Sigmoid colon (tissue), 4 donors: ENCODE measurements at regions not wholly inside any gene's neighbourhood (a gene's known extent, or its start where the extent isn't known, plus 50 kb on each side); places are given as distances from the start of the nearest gene placed in this dataset.

Source experiments
- CTCF ChIP-seq, 4 experiments: fragments of 450-650 bp in 3 of 4; fragments of 200-600 bp in 1 of 4; IDR thresholded peaks; one replicate each; pipeline ENCODE4 v1.5.1; 2016 to 2019; ENCODE audit warnings: antibody characterized with exemption in 4 of 4, mild to moderate bottlenecking in 3 of 4, moderate library complexity in 2 of 4
- EP300 ChIP-seq, 4 donors: sonication (generic); formaldehyde crosslinking; IDR thresholded peaks; one replicate each; pipeline ENCODE4 v1.6.1; 2017; ENCODE audit warnings: antibody characterized with exemption in 4 of 4
- POLR2A ChIP-seq, 2 donors: fragments of 450-650 bp; IDR thresholded peaks; one replicate each; pipeline ENCODE4 v1.6.1; 2016; ENCODE audit warnings: antibody characterized with exemption in 2 of 2, mild to moderate bottlenecking in 2 of 2, moderate library complexity in 2 of 2
- POLR2AphosphoS5 ChIP-seq, 4 donors: sonication (generic); formaldehyde crosslinking; IDR thresholded peaks; one replicate each; pipeline ENCODE4 v1.6.1; 2017; ENCODE audit warnings: antibody characterized with exemption in 4 of 4

GRCh38 chr11:37666960-37667359, 1068.9 kb upstream of the RAG2 start:
- TF ChIP-seq CTCF (IDR thresholded peaks at IDR 0.05) (no peak), EP300 (IDR thresholded peaks at IDR 0.05) (no peak), POLR2A (IDR thresholded peaks at IDR 0.05) (no peak), POLR2AphosphoS5 (IDR thresholded peaks at IDR 0.05) (no peak)
